ENCODE measurements at regions not wholly inside any gene's neighbourhood (a gene's known extent, or its start where the extent isn't known, plus 50 kb on each side); places are given as distances from the start of the nearest gene placed in this dataset.

- Histone ChIP-seq H3K4me3 (ENCODE audit: low read depth, low read length) (no peak overlapping the region), H3K27ac (ENCODE audit: extremely low read depth, low read depth, low read length) (no peak overlapping the region), H3K4me1 (ENCODE audit: control insufficient read depth, insufficient read depth, low read length) (no peaks in the 10 kb centered on the region), H3K36me3 (ENCODE audit: control insufficient read depth in 2 of 2, insufficient read depth in 1 of 2, low read length in 2 of 2) (no peaks in the 10 kb centered on the region), H3K9me3 (ENCODE audit: control insufficient read depth, insufficient read depth, low read depth, low read length) (no peaks in the 10 kb centered on the region)
- POLR2A ChIA-PET, result no interaction called here
- TF ChIP-seq ZBTB44 (tag by site-specific recombination; IDR thresholded peaks at IDR 0.05) (no peak), ZEB2 (tag by site-specific recombination; IDR thresholded peaks at IDR 0.05) (no peak), GLIS1 (tag by site-specific recombination; IDR thresholded peaks at IDR 0.05) (no peak), ZSCAN16 (tag by site-specific recombination; IDR thresholded peaks at IDR 0.05) (no peak), ZFP3 (tag by site-specific recombination; IDR thresholded peaks at IDR 0.05; ENCODE audit: low read depth) (no peak), MEIS1 (CRISPR knock-in tag; IDR thresholded peaks at IDR 0.05; ENCODE audit: borderline replicate concordance) (no peak)
- CTCF ChIA-PET, result no interaction called here
Measured at GRCh38 chr2:150732491-150732890, 245.0 kb upstream of the RND3 start.

- Histone ChIP-seq H3K9me3 (ENCODE audit: control insufficient read depth, insufficient read depth, low read depth, low read length) (no peaks in the 10 kb centered on the region), H3K27ac (ENCODE audit: extremely low read depth, low read depth, low read length) (no peak overlapping the region), H3K4me1 (ENCODE audit: control insufficient read depth, insufficient read depth, low read length) (no peaks in the 10 kb centered on the region), H3K4me3 (ENCODE audit: low read depth, low read length) (no peak overlapping the region), H3K36me3 (ENCODE audit: control insufficient read depth in 2 of 2, insufficient read depth in 1 of 2, low read length in 2 of 2) (no peaks in the 10 kb centered on the region)
- no peak for TF ChIP-seq ZNF792 (tag by site-specific recombination; IDR thresholded peaks at IDR 0.05)
- POLR2A ChIA-PET, result no interaction called here
- CTCF ChIA-PET, result interaction anchor here (0.5 kb wide), 1 partner anchor 120 kb away, joined by 3 read pairs; no protein-coding TSS in a partner anchor
Measured at GRCh38 chr2:150732064-150732463, 244.6 kb upstream of the RND3 start.

- Histone ChIP-seq H3K4me1 (ENCODE audit: control insufficient read depth, insufficient read depth, low read length) (no peaks in the 10 kb centered on the region), H3K4me3 (ENCODE audit: low read depth, low read length) (no peak overlapping the region), H3K36me3 (ENCODE audit: control insufficient read depth in 2 of 2, insufficient read depth in 1 of 2, low read length in 2 of 2) (no peaks in the 10 kb centered on the region), H3K27ac (ENCODE audit: extremely low read depth, low read depth, low read length) (no peak overlapping the region), H3K9me3 (ENCODE audit: control insufficient read depth, insufficient read depth, low read depth, low read length) (no peaks in the 10 kb centered on the region)
- TF ChIP-seq ATF2 (tag by site-specific recombination; IDR thresholded peaks at IDR 0.05; ENCODE audit: low read depth), result no peak
- TF ChIP-seq ZNF362 (tag by site-specific recombination; IDR thresholded peaks at IDR 0.05), result no peak
- no peak for TF ChIP-seq PRDM4 (tag by site-specific recombination; IDR thresholded peaks at IDR 0.05)
- TF ChIP-seq ZNF10 (tag by site-specific recombination; IDR thresholded peaks at IDR 0.05), result no peak
- TF ChIP-seq SP7 (tag by site-specific recombination; IDR thresholded peaks at IDR 0.05), result no peak
- no peak for TF ChIP-seq ZNF157 (tag by site-specific recombination; IDR thresholded peaks at IDR 0.05)
- no peak for TF ChIP-seq ZFHX2 (tag by site-specific recombination; conservative IDR thresholded peaks at IDR 0.05)
- no peak for TF ChIP-seq ZNF555 (tag by site-specific recombination; conservative IDR thresholded peaks at IDR 0.05)
- TF ChIP-seq ZNF660 (tag by site-specific recombination; IDR thresholded peaks at IDR 0.05), result no peak
- no peak for TF ChIP-seq TRIM28 (IDR thresholded peaks at IDR 0.05; ENCODE audit: borderline replicate concordance, low read length)
- no peak for TF ChIP-seq ZBTB1 (tag by site-specific recombination; IDR thresholded peaks at IDR 0.05)
- TF ChIP-seq ZNF169 (tag by site-specific recombination; IDR thresholded peaks at IDR 0.05), result no peak
- TF ChIP-seq REST (tag by site-specific recombination; IDR thresholded peaks at IDR 0.05), result no peak
- CTCF ChIA-PET, result interaction anchor here (0.6 kb wide), 1 partner anchor 56 kb away, joined by 3 read pairs; no protein-coding TSS in a partner anchor
- POLR2A ChIA-PET, result no interaction called here
Measured at GRCh38 chr2:150729495-150729955, 242.1 kb upstream of the RND3 start.

Measured in HEK293 (cell line).